PC-9 (cell line): ENCODE measurements at regions not wholly inside any gene's neighbourhood (a gene's known extent, or its start where the extent isn't known, plus 50 kb on each side); places are given as distances from the start of the nearest gene placed in this dataset.

Experiments
- BruUV-seq: library from RNA; stranded (reverse); fragments of 400-500 nt; replicated peaks from 2 replicates; lab custom pipeline; 2021; lab: Mats Ljungman, UMichigan
- CTCF ChIA-PET: fragments of 300-600 bp; sonication (Branson Sonifier 250); formaldehyde crosslinking; loops from one replicate; lab custom pipeline; 2022; ENCODE audit warnings: antibody characterized with exemption; lab: Charles Lee
- POLR2A ChIA-PET: fragments of 300-600 bp; sonication (Branson Sonifier 250); formaldehyde crosslinking; loops from one replicate; lab custom pipeline; 2022; ENCODE audit warnings: antibody characterized with exemption; ENCODE audit not compliant: unreplicated experiment; lab: Charles Lee
- DNase-seq, 2 experiments: peaks; one replicate each; pipeline versions ENCODE4 v3.0.0 to v3.0.0-alpha.2; 2015 to 2022; ENCODE audit warnings: mixed read lengths in 1 of 2
- H2AFZ ChIP-seq: fragments of 200-600 bp; sonication (generic); 2 replicates; pipeline ENCODE4 v1.8.1; 2017; ENCODE audit warnings: antibody characterized with exemption
- H3F3A ChIP-seq: fragments of 200-600 bp; sonication (generic); 2 replicates; pipeline ENCODE4 v1.8.1; 2017; ENCODE audit warnings: antibody characterized with exemption, mild to moderate bottlenecking, low read depth; ENCODE audit not compliant: insufficient read depth
- H3K27ac ChIP-seq: fragments of 200-600 bp; sonication (generic); 2 replicates; pipeline ENCODE4 v1.6.1; 2016; ENCODE audit warnings: mixed run types
- H3K27me3 ChIP-seq: fragments of 200-600 bp; sonication (generic); 2 replicates; pipeline ENCODE4 v1.6.1; 2016; ENCODE audit warnings: low read depth, mixed run types; ENCODE audit not compliant: insufficient read depth
- H3K36me3 ChIP-seq: fragments of 200-600 bp; sonication (generic); 2 replicates; pipeline ENCODE4 v1.6.1; 2016; ENCODE audit warnings: low read depth, mixed run types
- H3K4me1 ChIP-seq: fragments of 200-600 bp; sonication (generic); replicated peaks from 2 replicates; pipeline ENCODE4 v1.6.1; 2016; ENCODE audit warnings: mixed run types; ENCODE audit not compliant: insufficient read depth
- H3K4me2 ChIP-seq: fragments of 200-600 bp; sonication (generic); 2 replicates; pipeline ENCODE4 v1.6.1; 2017; ENCODE audit warnings: mixed run types
- H3K4me3 ChIP-seq: fragments of 200-600 bp; sonication (generic); 2 replicates; pipeline ENCODE4 v1.6.1; 2016; ENCODE audit warnings: mixed run types
- H3K79me2 ChIP-seq: fragments of 200-600 bp; sonication (generic); 2 replicates; pipeline ENCODE4 v1.6.1; 2017; ENCODE audit warnings: low read depth, mixed run types
- H3K9me2 ChIP-seq: fragments of 200-600 bp; sonication (generic); 2 replicates; pipeline ENCODE4 v1.8.1; 2017; ENCODE audit warnings: mild to moderate bottlenecking; ENCODE audit not compliant: insufficient read depth
- H3K9me3 ChIP-seq: fragments of 200-600 bp; sonication (generic); 2 replicates; pipeline ENCODE4 v1.8.1; 2016; ENCODE audit warnings: low read depth; ENCODE audit not compliant: insufficient read depth
- H4K20me1 ChIP-seq: fragments of 200-600 bp; sonication (generic); 2 replicates; pipeline ENCODE4 v1.8.1; 2017; ENCODE audit not compliant: insufficient read depth
- CTCF ChIP-seq: fragments of 200-600 bp; sonication (generic); conservative IDR thresholded peaks from 2 replicates; pipeline ENCODE4 v1.6.1; 2017; ENCODE audit warnings: mixed run types, antibody characterized with exemption, mild to moderate bottlenecking, moderate library complexity
- EZH2 ChIP-seq: fragments of 200-600 bp; sonication (generic); IDR thresholded peaks from 2 replicates; pipeline ENCODE4 v1.8.0; 2017; ENCODE audit warnings: antibody characterized with exemption, low read depth
- intact Hi-C: fragments of 100-400 bp; cut with micrococcal nuclease; formaldehyde crosslinking; loops from one replicate; pipeline ENCODE4 v1.10.0; 2022; ENCODE audit not compliant: unreplicated experiment

GRCh38 chr3:64380546-64380945 is 155.3 kb upstream of the PRICKLE2 start:
- no peaks in the 10 kb centered on the region for H4K20me1 ChIP-seq
- no peak for DNase-seq
- H3K4me1 ChIP-seq, result no peaks in the 10 kb centered on the region
- no peaks in the 10 kb centered on the region for H3K36me3 ChIP-seq
- no peak overlapping the region for H2AFZ ChIP-seq
- POLR2A ChIA-PET, result no interaction called here
- H3K79me2 ChIP-seq, result no peaks in the 10 kb centered on the region
- no peak overlapping the region for H3K4me3 ChIP-seq
- no peaks in the 10 kb centered on the region for H3K27me3 ChIP-seq
- no peak overlapping the region for H3K4me2 ChIP-seq
- intact Hi-C loops, result no loop called here
- TF ChIP-seq CTCF (no peak), EZH2 (no peak)
- no peak overlapping the region for H3K27ac ChIP-seq
- H3K9me2 ChIP-seq, result no peaks in the 10 kb centered on the region
- no peaks in the 10 kb centered on the region for H3F3A ChIP-seq
- no TSS peak for BruUV-seq
- CTCF ChIA-PET, result no interaction called here
- H3K9me3 ChIP-seq, result no peaks in the 10 kb centered on the region

GRCh38 chr3:64379221-64379620 is 154.0 kb upstream of the PRICKLE2 start:
- Histone ChIP-seq H3K27me3 (no peaks in the 10 kb centered on the region), H3K4me3 (no peak overlapping the region), H3K4me1 (no peaks in the 10 kb centered on the region), H3K4me2 (no peak overlapping the region), H3K79me2 (no peaks in the 10 kb centered on the region), H3K36me3 (no peaks in the 10 kb centered on the region), H2AFZ (no peak overlapping the region), H3K9me2 (no peaks in the 10 kb centered on the region), H3K9me3 (no peaks in the 10 kb centered on the region), H3K27ac (no peak overlapping the region), H3F3A (no peaks in the 10 kb centered on the region), H4K20me1 (no peaks in the 10 kb centered on the region)
- TF ChIP-seq CTCF, result no peak
- no peak for TF ChIP-seq EZH2
- ChIA-PET CTCF (no interaction called here), POLR2A (no interaction called here)
- intact Hi-C loops, result no loop called here
- BruUV-seq, result no TSS peak
- DNase-seq, result no peak

- Histone ChIP-seq H4K20me1 (no peaks in the 10 kb centered on the region), H3K27ac (no peak overlapping the region), H3K4me3 (no peak overlapping the region), H3F3A (no peaks in the 10 kb centered on the region), H3K4me1 (no peaks in the 10 kb centered on the region), H3K9me2 (no peaks in the 10 kb centered on the region), H3K9me3 (no peaks in the 10 kb centered on the region), H3K4me2 (no peak overlapping the region), H3K36me3 (no peaks in the 10 kb centered on the region), H3K27me3 (no peaks in the 10 kb centered on the region), H2AFZ (no peak overlapping the region), H3K79me2 (no peaks in the 10 kb centered on the region)
- intact Hi-C loops, result no loop called here
- DNase-seq, result no peak
- ChIA-PET POLR2A (no interaction called here), CTCF (no interaction called here)
- TF ChIP-seq CTCF (no peak), EZH2 (no peak)
- BruUV-seq, result no TSS peak
Observed at GRCh38 chr3:64377942-64378341, 152.7 kb upstream of the PRICKLE2 start.
